Jurkat, Clone E6-1 (cell line): ENCODE measurements at regions not wholly inside any gene's neighbourhood (a gene's known extent, or its start where the extent isn't known, plus 50 kb on each side); places are given as distances from the start of the nearest gene placed in this dataset.

Experiments
- DNase-seq: peaks from one replicate; pipeline ENCODE4 v3.0.0-alpha.2; 2011; ENCODE audit warnings: low read depth, low spot score
- H3K4me3 ChIP-seq: 2 replicates; pipeline ENCODE4 v1.5.1; 2011; ENCODE audit warnings: mild to moderate bottlenecking, low read length, control low read depth, moderate library complexity

DNA sequence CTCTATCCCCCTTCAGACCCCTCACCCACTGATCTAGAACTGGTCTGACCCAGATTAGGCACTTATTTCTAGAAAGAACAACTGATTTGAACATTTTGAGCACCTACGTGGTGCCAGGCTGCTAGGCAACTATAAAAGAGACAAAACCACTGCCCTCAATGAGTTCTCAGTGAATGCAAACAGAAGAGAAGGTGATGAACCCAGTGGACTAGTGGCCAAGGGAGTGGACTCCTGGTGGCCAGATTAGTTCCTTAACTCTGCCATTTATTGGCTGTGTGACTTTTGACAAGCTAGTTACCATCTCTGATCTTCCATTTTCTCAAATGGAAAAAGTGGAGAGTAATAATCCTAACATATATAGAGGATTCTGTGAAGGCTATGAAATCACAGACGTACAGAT is 259.1 kb upstream of the SALL1 start:
- H3K4me3 ChIP-seq: no peak overlapping the region

DNA sequence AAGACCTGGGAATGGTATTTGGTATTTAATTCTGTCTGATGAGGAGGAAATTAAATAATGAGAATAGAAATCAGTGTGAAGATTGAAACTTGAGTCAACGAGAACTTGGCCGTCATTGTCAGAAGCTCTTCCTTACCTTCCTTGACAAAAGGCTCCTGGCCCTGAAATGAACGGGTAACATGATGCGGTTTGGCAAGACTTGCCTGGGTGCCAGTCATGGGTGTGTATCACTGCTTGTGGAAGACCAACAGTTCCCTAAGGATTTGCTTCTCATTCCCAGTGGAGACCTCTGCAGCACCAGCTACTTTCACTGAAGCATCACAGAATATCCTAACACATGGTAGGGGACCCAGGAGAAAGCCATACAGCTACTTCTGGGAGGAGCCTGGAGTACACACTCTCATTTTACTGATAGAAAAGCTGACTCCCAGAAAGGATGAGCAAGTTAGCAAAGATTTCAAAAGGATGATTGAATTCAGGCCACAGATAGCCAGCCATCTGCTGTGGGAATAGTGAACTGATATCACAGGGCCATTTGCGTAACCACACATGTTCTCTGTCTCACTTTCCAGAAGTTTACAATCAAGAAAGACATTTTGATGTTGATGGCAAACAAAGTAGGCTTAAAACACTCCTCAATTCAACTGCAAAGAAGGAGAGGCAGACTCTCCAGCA is 258.1 kb upstream of the SALL1 start:
- no peak for DNase-seq
- H3K4me3 ChIP-seq: no peak overlapping the region

More for the DNA sequence above, 259.1 kb upstream of the SALL1 start:
- DNase-seq: no peak

DNA sequence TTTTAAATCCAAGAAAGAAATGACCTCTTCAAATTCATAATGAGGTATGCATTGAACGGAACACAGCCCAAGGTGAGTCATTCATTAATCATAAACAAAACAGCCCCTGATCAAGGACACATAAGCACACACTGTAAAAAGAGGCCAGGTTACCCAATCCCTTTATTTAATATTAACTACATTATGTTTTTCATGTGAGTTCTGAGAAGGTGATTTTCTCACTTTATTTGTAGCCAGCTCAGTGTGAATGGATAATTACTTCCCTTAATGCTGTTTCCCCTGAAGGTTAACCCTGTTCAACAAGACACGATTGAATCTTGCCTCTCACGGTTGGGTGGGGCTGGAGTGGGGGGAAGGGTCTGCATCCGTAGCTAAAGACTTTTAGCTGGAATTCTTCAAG is 257.3 kb upstream of the SALL1 start:
- no peak for DNase-seq
- no peak overlapping the region for H3K4me3 ChIP-seq

DNA sequence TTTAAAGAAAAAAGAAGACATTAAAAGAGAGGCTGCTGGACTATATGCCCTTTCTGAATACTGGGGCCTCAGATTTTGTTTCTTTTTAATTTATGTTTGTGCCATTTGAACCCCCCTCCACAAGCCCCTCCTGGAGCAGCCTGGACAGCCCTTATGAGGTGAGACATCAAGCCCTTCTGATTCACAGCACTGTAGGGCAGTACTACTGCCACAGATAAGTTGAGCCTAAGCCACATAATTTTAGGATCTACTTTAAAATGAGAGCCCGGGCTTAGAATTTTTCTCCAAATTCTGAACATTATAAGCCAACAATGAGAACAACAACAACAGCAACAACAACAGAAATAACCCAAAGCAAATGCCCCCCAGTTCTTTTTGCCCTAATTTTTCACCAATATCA is 256.9 kb upstream of the SALL1 start:
- DNase-seq: no peak
- H3K4me3 ChIP-seq: no peak overlapping the region

DNA sequence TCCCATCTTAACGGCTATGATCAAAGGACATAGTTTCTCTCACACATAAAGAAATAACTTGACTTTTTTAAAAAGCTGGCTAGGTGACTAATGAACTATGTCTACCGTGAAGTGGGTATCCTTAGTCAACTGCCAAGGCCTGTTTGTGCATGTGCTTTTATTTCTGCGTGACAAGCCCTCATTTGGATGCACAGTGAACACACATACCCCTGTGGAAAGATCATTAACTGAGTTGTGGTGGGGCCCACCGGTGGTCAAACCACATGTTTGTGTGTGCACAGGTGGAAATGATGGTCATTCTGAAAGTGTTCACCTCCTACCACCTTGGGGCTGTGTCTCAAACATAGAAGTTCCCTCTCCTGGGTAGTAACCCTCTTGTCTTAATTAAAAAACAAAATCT is 256.1 kb upstream of the SALL1 start:
- no peak for DNase-seq
- no peak overlapping the region for H3K4me3 ChIP-seq

DNA sequence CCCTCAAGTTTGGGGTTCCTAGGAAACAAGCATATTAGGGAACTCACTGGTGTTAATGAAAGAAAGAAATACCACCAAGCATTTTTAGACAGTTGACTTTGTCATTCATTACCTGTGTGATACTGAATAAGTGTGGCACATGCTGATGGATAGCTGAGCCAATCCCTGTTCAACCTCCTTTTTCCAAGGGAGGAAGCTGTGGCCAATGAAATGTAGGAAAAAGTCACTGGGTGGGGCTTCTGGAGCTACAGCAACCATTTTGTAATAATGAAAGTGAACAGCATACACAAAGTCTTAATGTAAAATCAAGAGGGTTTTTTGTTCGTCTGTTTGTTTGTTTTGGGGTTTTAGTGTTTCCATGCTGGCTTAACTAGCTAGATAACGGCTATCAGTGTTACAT is 254.3 kb upstream of the SALL1 start:
- no peak overlapping the region for H3K4me3 ChIP-seq
- no peak for DNase-seq

DNA sequence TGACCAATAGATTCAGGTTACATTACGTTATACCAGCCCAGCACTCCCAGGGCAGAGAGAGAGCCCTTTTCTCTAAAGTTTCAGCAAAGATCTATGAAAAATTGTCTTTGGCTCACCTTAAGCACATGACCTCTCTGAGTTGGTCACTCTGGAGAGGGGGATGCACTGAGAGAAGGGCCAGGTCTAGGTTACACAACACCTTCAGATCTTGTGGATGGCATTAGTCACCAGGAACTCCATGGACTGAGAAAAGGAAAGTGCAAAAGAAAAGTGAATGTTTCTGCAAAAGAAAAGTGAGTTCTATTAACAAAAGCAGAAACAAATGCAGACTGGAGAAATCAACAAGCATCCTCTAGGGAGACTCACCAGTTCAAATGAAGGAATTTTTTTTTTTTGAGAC is 253.3 kb upstream of the SALL1 start:
- no peak overlapping the region for H3K4me3 ChIP-seq
- no peak for DNase-seq

DNA sequence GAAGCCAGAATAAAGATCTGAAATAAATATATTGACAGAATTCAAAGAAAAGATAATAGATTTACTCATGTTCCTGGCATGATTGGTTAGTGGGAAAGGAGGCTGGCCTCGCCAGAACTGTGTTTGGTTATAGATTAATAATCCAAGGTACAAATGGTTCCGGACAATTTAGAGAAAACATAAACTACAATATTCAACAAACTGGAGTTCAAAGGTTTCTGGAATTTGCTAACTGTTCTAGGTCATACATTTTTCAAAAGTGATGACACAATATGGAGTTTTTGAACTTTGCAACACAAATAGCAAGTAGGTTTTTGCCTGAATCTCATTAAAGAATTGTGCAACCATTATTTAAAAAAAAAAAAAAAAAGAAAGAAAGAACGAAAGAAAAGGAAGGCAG is 251.7 kb upstream of the SALL1 start:
- no peak for DNase-seq
- H3K4me3 ChIP-seq: no peak overlapping the region

DNA sequence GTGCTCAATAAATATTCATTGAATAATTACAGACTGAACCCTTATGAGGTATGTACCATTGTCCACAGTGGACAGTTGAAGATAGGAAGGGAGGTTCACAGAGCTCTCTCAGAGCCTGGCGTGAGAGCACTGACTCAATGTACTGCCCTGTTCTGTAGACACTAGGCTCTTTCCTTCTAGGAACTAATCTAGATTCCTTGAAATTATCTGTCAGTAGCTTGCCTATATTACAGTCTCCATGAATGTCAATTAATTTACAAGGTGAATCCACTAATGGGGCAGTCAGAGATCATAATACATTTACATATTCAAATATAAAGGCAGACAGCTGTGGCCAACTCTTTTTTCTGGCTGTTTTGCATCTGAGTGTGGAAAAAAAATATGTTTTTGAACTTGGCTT is 251.2 kb upstream of the SALL1 start:
- no peak overlapping the region for H3K4me3 ChIP-seq
- no peak for DNase-seq

DNA sequence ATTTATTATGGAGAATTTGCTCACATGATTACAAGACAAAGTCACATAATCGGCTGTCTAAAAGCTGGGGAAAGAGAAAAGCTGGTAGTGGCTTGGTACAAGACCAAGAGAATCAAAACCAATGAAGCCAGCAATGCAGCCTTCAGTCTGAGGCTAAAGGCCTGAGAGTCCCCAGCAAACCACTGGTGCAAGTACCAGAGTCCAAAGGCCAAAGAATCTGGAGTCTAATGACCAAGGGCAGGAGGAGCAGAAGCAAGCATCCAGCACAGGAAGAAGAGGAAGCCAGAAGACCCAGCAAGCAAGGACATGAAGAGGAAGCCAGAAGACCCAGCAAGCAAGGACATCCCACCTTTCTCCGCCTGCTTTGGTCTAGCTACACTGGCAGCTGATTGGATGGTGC is 250.6 kb upstream of the SALL1 start:
- no peak overlapping the region for H3K4me3 ChIP-seq
- DNase-seq: no peak

DNA sequence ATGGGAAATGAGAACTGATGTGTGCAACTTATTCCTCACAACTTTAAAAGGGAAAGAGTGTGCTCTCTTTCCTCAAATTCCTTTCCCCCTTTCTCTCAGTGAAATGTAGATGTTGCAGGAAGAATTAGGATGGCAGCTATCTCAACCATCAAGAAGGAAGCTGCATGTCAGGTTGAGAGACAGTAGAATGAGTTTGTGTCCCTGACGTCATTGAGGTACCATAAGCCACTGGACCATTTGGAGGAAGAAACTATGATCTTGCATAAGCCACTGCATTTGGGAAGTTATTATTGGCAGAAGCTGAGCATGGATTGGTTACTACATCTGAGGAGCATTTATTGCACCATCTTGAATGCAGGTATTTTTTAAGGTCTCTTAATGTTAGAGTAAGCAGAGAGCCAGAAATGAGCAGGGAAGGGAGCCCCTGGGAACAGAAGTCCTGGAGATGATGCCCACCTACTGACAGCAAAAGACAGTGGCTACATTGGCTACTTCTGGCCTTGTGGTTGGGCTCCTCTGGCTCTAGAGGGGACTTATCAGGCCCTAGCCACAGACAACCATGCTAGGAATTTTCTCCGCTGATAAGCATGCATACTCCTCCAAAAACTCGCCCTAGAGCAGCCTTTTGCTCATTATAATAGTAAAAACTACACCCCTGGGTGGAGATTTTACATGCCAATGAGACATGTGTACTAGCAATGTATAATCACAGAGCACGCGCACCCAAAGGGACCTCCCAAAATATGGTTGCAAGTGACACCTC is 249.0 kb upstream of the SALL1 start:
- H3K4me3 ChIP-seq: no peak overlapping the region
- DNase-seq: no peak

DNA sequence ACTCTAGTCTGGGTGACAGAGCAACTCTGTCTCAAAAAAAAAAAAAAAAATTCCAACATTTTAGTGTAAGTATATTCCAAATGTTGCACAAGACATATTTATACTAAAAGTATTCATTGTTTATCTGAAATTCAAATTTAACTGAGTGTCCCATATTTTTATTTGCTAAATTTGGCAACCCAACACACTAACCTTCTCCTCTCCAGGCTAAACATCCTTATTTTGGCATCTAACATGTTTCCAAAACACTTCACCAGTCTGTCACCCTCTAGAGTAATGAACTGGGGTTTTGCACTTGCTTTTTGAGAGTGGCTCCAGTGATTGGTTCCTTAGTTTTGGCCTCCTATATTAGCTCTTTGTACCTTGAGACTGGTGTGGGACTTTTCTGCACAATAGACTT is 243.4 kb upstream of the SALL1 start:
- H3K4me3 ChIP-seq: no peak overlapping the region
- no peak for DNase-seq

DNA sequence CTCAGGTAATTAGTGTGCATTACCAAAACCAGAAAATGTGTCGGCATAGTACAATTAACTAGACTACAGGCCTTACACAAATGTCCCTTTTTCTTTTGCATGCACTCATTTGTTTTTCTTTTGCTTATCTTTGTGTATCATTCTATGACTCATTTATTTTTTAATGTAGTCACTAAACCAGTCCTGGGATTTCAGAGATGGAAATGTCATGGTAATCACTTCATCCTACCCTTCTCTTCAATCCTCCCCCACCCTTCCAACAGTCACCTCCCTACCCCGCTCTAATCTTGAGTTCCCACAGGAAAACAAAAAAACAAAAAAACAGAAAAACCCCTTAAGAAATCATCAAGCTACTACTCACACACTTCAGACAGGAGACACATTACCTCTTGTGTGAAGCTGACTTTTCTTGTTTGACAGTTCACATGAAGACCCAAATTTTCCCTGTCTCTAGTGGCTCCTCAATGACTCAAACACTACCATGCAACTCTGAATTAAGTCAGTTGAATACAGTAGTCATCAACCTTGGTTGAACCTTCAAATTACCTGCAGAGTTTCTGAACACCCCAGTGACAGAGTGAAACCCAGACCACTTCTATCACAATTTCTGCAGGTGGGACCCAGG is 242.4 kb upstream of the SALL1 start:
- no peak for DNase-seq
- no peak overlapping the region for H3K4me3 ChIP-seq

DNA sequence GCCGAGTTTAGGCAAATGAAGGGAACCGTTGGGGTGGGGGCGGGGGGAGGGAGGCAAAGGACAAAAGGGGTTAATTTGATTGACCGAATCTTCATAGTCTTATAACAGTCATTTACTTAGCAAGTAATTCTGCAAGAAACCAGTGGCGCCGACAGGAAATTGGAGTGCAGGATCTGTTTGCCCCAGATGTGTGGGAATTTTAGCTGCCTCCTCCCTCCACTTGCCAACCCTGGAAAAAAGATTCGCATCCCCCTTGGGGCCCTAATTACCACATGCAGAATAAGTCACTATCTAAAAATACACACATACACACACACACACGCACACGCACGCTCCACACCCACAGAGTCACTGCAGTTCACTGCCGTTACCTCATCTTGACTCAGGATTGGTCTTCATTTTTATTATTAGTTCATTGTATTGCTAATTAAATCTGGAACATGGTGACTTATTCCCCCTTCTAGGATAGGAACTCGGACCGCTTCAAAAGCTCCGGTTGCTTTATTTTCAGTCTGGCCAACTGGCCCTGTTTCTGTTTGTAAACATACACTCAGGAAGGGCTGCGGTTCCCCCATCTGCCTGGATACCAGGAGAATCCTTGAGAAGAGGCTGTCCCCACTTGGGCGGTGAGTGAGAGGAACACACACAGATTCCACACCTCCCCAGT is 241.6 kb upstream of the SALL1 start:
- no peak overlapping the region for H3K4me3 ChIP-seq
- no peak for DNase-seq

DNA sequence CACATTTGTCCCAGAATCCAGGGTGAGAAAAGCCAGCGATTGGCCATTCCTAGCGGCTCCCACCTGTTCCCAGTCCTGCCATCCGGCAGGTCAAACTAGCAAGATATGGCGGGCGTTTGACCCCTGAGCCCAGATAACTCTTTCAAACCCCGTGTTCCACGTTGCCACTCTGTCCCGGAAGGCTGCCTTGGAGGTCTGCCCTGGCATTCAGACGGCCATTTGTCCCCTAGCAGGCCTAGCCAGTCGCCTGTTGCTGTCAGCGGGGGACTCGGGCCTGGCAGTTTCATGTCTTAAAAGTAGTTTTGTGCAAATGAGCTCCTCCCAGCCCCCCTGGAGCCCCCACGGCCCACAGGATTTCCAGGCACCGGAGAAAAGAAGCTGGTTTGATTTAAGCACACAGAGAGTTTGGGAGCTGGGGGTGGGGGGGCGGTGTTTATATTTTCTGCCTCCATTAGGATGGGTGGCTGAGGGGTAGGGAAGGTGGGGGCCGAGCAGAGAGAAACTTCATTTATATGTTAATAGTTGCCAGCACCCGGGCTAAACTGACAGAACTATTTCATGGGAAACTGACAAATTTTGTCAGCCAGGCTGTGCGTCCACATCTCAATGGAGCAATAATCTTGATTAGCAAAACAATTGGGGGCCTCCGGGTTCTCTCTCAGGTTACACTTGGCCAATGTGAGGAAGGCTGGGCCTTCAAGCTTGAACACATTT is 240.9 kb upstream of the SALL1 start:
- no peak for DNase-seq
- no peak overlapping the region for H3K4me3 ChIP-seq

DNA sequence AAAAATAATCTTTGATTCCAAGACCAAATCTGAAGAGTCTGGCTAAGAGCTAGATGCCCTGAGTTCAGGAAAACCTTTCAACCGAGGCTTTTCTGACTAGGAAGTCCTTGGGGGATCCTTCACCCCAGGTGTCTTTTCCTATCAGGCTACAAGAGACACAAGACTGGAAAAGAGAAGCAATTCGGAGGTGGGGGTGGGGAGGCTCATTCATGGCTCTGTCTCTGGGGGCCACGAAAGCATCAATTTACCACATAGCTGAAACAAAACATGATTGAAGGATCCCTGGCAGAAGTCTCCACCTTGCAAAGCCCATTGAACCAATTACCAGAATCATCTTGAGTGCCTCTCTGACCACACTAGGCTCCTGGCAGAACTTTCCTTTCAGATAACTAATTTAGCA is 239.8 kb upstream of the SALL1 start:
- DNase-seq: no peak
- H3K4me3 ChIP-seq: no peak overlapping the region

DNA sequence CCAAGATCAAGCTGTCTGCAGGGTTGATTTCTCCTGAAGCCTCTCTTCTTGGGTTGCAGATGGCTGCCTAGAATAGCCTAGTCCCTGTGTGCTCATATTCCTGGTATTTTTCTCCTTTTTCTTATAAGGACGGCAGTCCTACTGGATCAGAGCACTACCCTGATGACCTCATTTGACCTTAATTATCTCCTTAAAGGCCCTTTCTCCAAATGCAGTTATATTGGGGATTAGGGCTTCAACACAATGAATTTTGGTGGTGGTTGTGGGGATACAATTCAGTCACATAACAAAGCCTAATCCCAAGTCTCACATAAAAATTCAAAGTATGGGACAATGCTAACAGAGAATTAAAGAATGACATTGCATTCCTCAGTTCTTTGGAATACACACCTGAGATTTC is 238.8 kb upstream of the SALL1 start:
- DNase-seq: no peak
- H3K4me3 ChIP-seq: no peak overlapping the region

DNA sequence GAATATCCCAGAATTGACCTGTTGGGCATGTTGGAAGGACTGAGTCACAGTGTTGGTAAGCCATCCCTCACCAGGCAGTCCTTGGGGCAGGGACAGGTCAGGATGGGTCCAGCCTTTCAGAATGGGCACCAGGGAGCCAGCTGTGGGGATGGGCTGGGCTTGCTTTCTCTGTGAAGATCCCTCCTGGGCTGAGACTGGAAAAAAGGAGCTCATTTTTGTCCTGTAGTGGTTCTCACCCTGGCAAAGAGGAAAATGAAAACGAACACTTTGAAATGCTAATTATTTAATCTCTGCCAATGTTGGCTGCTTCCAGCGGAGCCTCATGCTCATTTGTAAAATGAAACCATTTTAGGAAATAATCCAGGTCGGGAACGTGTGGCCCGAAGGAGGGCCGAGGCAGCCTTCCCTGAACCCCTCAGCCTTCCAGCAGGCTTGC is 237.5 kb upstream of the SALL1 start:
- DNase-seq: no peak
- H3K4me3 ChIP-seq: no peak overlapping the region

DNA sequence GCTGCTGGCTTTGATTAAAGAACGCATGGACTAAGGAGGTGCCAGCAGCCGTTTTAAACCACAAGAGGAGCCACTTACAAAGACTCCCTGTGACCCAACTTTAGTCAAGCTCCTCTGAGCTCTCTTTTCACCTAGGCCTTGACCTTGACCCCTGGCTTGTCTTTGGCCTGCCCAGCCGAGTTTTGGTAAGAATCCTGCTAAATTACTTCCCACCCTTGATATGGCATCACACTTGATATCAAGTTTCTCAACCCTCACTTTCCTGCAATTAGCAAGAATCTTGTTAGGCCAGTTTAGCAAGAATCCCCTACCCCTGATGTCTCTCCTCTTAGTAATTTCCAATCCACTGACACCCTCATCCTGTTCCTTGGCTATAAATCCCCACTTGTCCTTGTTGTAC is 232.8 kb upstream of the SALL1 start:
- DNase-seq: no peak
- H3K4me3 ChIP-seq: no peak overlapping the region
